ENCODE measurements at regions not wholly inside any gene's neighbourhood (a gene's known extent, or its start where the extent isn't known, plus 50 kb on each side); places are given as distances from the start of the nearest gene placed in this dataset.

GRCh38 chr5:74952406-74952805 is 86.2 kb upstream of the FAM169A start (continued):
- TF ChIP-seq ZNF396 (CRISPR knock-in tag; IDR thresholded peaks at IDR 0.05; ENCODE audit: borderline replicate concordance) (no peak), ZNF138 (CRISPR knock-in tag; conservative IDR thresholded peaks at IDR 0.05) (no peak), NR2C2 (CRISPR knock-in tag; IDR thresholded peaks at IDR 0.05) (no peak)

- ChIA-PET POLR2A (no interaction called here), CTCF (no interaction called here)
- Mint-ChIP-seq H3K27me3 (ENCODE audit: low read depth) (no peaks in the 10 kb centered on the region), H3K9me3 (peaks cover 28% of the 10 kb centered on the region), H3K4me3 (no peak overlapping the region), H3K27ac (no peak overlapping the region), H3K4me1 (peaks cover 11% of the 10 kb centered on the region), H3K36me3 (peaks cover 2% of the 10 kb centered on the region)
- ATAC-seq: no peak
- no peak for DNase-seq (ENCODE audit: low spot score)
- TF ChIP-seq ZNF532 (CRISPR knock-in tag; IDR thresholded peaks at IDR 0.05; ENCODE audit: borderline replicate concordance) (no peak), NFE2L1 (CRISPR knock-in tag; IDR thresholded peaks at IDR 0.05) (no peak), ZNF317 (CRISPR knock-in tag; IDR thresholded peaks at IDR 0.05; ENCODE audit: borderline replicate concordance, low read depth) (no peak), IRF2 (CRISPR knock-in tag; IDR thresholded peaks at IDR 0.05; ENCODE audit: borderline replicate concordance, low read depth) (no peak), FOXK1 (CRISPR knock-in tag; IDR thresholded peaks at IDR 0.05) (no peak), ESRRA (CRISPR knock-in tag; IDR thresholded peaks at IDR 0.05; ENCODE audit: borderline replicate concordance) (no peak), CTCF (IDR thresholded peaks at IDR 0.05) (no peak), JUN (CRISPR knock-in tag; IDR thresholded peaks at IDR 0.05) (no peak), NR1H2 (CRISPR knock-in tag; IDR thresholded peaks at IDR 0.05) (no peak), ATF3 (CRISPR knock-in tag; conservative IDR thresholded peaks at IDR 0.05) (no peak), CREB1 (CRISPR knock-in tag; IDR thresholded peaks at IDR 0.05) (no peak), ERG (CRISPR knock-in tag; IDR thresholded peaks at IDR 0.05) (no peak), ETV6 (CRISPR knock-in tag; IDR thresholded peaks at IDR 0.05) (no peak), FOXJ3 (CRISPR knock-in tag; IDR thresholded peaks at IDR 0.05; ENCODE audit: borderline replicate concordance) (no peak), TEAD4 (CRISPR knock-in tag; IDR thresholded peaks at IDR 0.05) (no peak)
Observed at GRCh38 chr5:74951865-74952264, 85.7 kb upstream of the FAM169A start.
